HG03460 (cell line): ENCODE measurements at regions not wholly inside any gene's neighbourhood (a gene's known extent, or its start where the extent isn't known, plus 50 kb on each side); places are given as distances from the start of the nearest gene placed in this dataset.

Experiments used
- ATAC-seq: cut with Tn5 transposase; IDR thresholded peaks from one replicate; pipeline ENCODE4 v1.9.1; 2021; ENCODE audit not compliant: unreplicated experiment

GRCh38 chr6:1201547-1202200 lies 110.2 kb upstream of the FOXQ1 start:
- no peak for ATAC-seq

- ATAC-seq, result no peak
Observed at GRCh38 chr6:1200409-1201101, 111.3 kb upstream of the FOXQ1 start.

- ATAC-seq, result no peak
Observed at GRCh38 chr6:1200081-1200408, 111.9 kb upstream of the FOXQ1 start.

- ATAC-seq, result no peak
Observed at GRCh38 chr6:1197309-1197708, 114.6 kb upstream of the FOXQ1 start.

GRCh38 chr6:1191141-1191630 lies 120.7 kb upstream of the FOXQ1 start:
- no peak for ATAC-seq

GRCh38 chr6:1190366-1190765 lies 121.5 kb upstream of the FOXQ1 start:
- no peak for ATAC-seq

- no peak for ATAC-seq
Observed at GRCh38 chr6:1188199-1188598, 123.7 kb upstream of the FOXQ1 start.

GRCh38 chr6:1187293-1188131 lies 124.4 kb upstream of the FOXQ1 start:
- ATAC-seq, result no peak

- no peak for ATAC-seq
Observed at GRCh38 chr6:1184318-1184717, 127.6 kb upstream of the FOXQ1 start.

GRCh38 chr6:1182722-1183521 lies 129.0 kb upstream of the FOXQ1 start:
- ATAC-seq, result no peak

GRCh38 chr6:1181939-1182605 lies 129.8 kb upstream of the FOXQ1 start:
- ATAC-seq, result no peak

GRCh38 chr6:1179571-1180459 lies 132.1 kb upstream of the FOXQ1 start:
- no peak for ATAC-seq

GRCh38 chr6:1178590-1178989 lies 133.3 kb upstream of the FOXQ1 start:
- no peak for ATAC-seq

- no peak for ATAC-seq
Observed at GRCh38 chr6:1176567-1176966, 135.3 kb upstream of the FOXQ1 start.

- no peak for ATAC-seq
Observed at GRCh38 chr6:1175877-1176276, 136.0 kb upstream of the FOXQ1 start.

- no peak for ATAC-seq
Observed at GRCh38 chr6:1170794-1171193, 141.1 kb upstream of the FOXQ1 start.

- no peak for ATAC-seq
Observed at GRCh38 chr6:1164600-1164999, 147.3 kb upstream of the FOXQ1 start.

- ATAC-seq, result no peak
Observed at GRCh38 chr6:1163501-1163900, 148.4 kb upstream of the FOXQ1 start.
